Right lobe of liver (tissue), 4 donors: ENCODE measurements at regions not wholly inside any gene's neighbourhood (a gene's known extent, or its start where the extent isn't known, plus 50 kb on each side); places are given as distances from the start of the nearest gene placed in this dataset.

Experiments
- CTCF ChIP-seq, 4 donors: fragments of 200-600 bp in 3 of 4; fragments of 450-650 bp in 1 of 4; IDR thresholded peaks; one replicate each; pipeline versions ENCODE4 v1.5.1 to v1.8.0; 2016 to 2022; ENCODE audit warnings: antibody characterized with exemption in 4 of 4, mild to moderate bottlenecking in 2 of 4
- POLR2A ChIP-seq: fragments of 450-650 bp; IDR thresholded peaks from one replicate; pipeline ENCODE4 v1.6.1; 2017; ENCODE audit warnings: antibody characterized with exemption, mild to moderate bottlenecking
- donor health status: DM: no; HTN: no; CAD: no.
- donor health status: DM: no; HTN: no; CAD: no.
- donor health status: DM: no; HTN: yes; CAD: no.

DNA sequence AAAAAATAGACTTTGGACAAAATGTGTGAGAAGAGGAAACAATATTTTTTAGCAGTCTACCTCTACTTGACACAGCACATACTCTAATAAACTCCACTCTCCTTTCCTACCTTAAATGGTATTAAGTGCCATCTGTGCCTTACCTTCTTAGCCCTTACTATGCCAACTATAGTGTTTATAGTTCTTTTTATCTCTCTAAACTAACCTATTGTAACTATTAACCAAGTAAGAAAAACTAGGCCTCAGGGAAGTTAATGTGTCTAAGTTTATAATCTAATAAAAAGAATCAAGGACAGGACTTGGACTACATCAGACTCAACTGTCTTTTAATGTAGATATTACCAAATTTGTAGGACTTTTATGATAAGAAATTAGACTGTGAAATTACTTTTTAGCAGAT, 251.7 kb upstream of the ROBO2 start:
- TF ChIP-seq CTCF (IDR thresholded peaks at IDR 0.05) (no peak), POLR2A (no peak)
